Adipocyte (in vitro differentiated cells): ENCODE measurements at regions not wholly inside any gene's neighbourhood (a gene's known extent, or its start where the extent isn't known, plus 50 kb on each side); places are given as distances from the start of the nearest gene placed in this dataset.
"Not testable (repeated sequence)": the region's sequence is repeated elsewhere in the genome, so short reads cannot be mapped to it uniquely, and the experiment has no call there.

Experiments used
- DNase-seq: peaks from one replicate; pipeline ENCODE4 v3.0.0-alpha.2; 2015; ENCODE audit warnings: low read depth
- H3K27me3 ChIP-seq: replicated peaks from 2 replicates; pipeline ENCODE4 v1.7.0; 2013; ENCODE audit warnings: mild to moderate bottlenecking, low read length, moderate library complexity; ENCODE audit not compliant: control insufficient read depth, insufficient read depth
- H3K36me3 ChIP-seq: 2 replicates; pipeline ENCODE4 v1.7.0; 2013; ENCODE audit warnings: low read length, mild to moderate bottlenecking, moderate library complexity; ENCODE audit not compliant: control insufficient read depth, insufficient read depth, severe bottlenecking
- H3K4me1 ChIP-seq: 2 replicates; pipeline ENCODE4 v1.7.0; 2013; ENCODE audit warnings: mild to moderate bottlenecking, low read length, moderate library complexity; ENCODE audit not compliant: control insufficient read depth, insufficient read depth
- H3K4me3 ChIP-seq: 2 replicates; pipeline ENCODE4 v1.7.0; 2013; ENCODE audit warnings: mild to moderate bottlenecking, low read length, moderate library complexity
- H3K9ac ChIP-seq: 2 replicates; pipeline ENCODE4 v1.7.0; 2013; ENCODE audit warnings: mild to moderate bottlenecking, low read length, moderate library complexity
- H3K9me3 ChIP-seq: 2 replicates; pipeline ENCODE4 v1.7.0; 2013; ENCODE audit warnings: mild to moderate bottlenecking, low read length, moderate library complexity; ENCODE audit not compliant: control insufficient read depth

DNA sequence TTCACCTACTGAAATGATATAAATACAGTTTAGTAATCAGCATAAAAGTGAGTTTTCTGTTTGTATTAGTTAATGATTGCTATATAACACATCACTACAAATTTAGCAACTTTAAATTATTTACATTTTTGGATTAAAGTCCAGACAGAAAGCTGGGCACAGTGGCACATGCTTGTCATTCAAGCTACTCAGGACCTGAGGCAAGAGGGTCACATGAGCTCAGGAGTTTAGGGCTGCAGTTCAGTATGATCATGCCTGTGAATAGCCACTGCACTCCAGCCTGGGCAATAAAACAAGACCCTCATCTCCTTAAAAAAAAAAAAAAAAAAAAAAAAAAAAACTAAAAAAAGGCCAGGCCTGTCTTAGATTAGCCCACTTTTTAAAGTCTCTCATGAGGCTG is 273.6 kb upstream of the CTNND2 start:
- no peak overlapping the region for H3K9ac ChIP-seq
- DNase-seq: no peak
- no peak overlapping the region for H3K4me3 ChIP-seq
- H3K36me3 ChIP-seq: no peaks in the 10 kb centered on the region
- no peaks in the 10 kb centered on the region for H3K9me3 ChIP-seq
- no peaks in the 10 kb centered on the region for H3K4me1 ChIP-seq
- H3K27me3 ChIP-seq: no peaks in the 10 kb centered on the region

- Histone ChIP-seq H3K4me3 (no peak overlapping the region), H3K4me1 (no peaks in the 10 kb centered on the region), H3K9me3 (no peaks in the 10 kb centered on the region), H3K9ac (no peak overlapping the region), H3K36me3 (no peaks in the 10 kb centered on the region), H3K27me3 (no peaks in the 10 kb centered on the region)
- no peak for DNase-seq
Measured at GRCh38 chr5:12177225-12177624, 273.0 kb upstream of the CTNND2 start.

GRCh38 chr5:12175914-12176585 is 271.8 kb upstream of the CTNND2 start:
- Histone ChIP-seq H3K4me3 (no peak overlapping the region), H3K4me1 (no peaks in the 10 kb centered on the region), H3K9ac (no peak overlapping the region), H3K36me3 (no peaks in the 10 kb centered on the region), H3K27me3 (no peaks in the 10 kb centered on the region), H3K9me3 (no peaks in the 10 kb centered on the region)
- DNase-seq: no peak

- no peaks in the 10 kb centered on the region for H3K36me3 ChIP-seq
- no peaks in the 10 kb centered on the region for H3K27me3 ChIP-seq
- DNase-seq: no peak
- no peak overlapping the region for H3K9ac ChIP-seq
- H3K9me3 ChIP-seq: no peaks in the 10 kb centered on the region
- no peaks in the 10 kb centered on the region for H3K4me1 ChIP-seq
- H3K4me3 ChIP-seq: no peak overlapping the region
Measured at GRCh38 chr5:12174734-12175133, 270.5 kb upstream of the CTNND2 start.

GRCh38 chr5:12169536-12169935 is 265.3 kb upstream of the CTNND2 start:
- no peak overlapping the region for H3K9ac ChIP-seq

DNA sequence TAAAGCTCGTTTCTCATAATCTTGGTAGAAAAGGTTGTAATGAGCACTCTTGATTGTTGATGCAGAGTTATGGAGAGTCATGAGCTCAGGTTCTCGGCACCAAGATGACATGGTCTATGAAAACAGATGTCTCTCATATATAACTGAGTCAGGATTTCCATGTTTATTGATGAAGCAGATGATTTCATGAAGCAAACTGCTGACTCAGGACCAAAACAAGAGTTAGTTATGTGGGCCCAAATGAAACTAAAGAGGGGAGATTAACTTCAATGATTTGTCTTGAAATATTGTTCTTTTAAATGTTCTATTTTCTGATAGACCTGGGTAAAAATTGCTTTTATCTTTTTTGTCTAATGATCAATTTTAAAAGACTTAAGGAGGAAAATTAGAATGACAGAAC is 258.6 kb upstream of the CTNND2 start:
- Histone ChIP-seq H3K27me3 (no peaks in the 10 kb centered on the region), H3K9ac (no peak overlapping the region), H3K4me3 (no peak overlapping the region), H3K36me3 (no peaks in the 10 kb centered on the region), H3K4me1 (no peaks in the 10 kb centered on the region), H3K9me3 (no peaks in the 10 kb centered on the region)
- DNase-seq: no peak

More at GRCh38 chr5:12169536-12169935, 265.3 kb upstream of the CTNND2 start:
- no peaks in the 10 kb centered on the region for H3K4me1 ChIP-seq
- H3K27me3 ChIP-seq: no peaks in the 10 kb centered on the region
- no peaks in the 10 kb centered on the region for H3K36me3 ChIP-seq
- DNase-seq: no peak
- H3K9me3 ChIP-seq: no peaks in the 10 kb centered on the region
- no peak overlapping the region for H3K4me3 ChIP-seq

DNA sequence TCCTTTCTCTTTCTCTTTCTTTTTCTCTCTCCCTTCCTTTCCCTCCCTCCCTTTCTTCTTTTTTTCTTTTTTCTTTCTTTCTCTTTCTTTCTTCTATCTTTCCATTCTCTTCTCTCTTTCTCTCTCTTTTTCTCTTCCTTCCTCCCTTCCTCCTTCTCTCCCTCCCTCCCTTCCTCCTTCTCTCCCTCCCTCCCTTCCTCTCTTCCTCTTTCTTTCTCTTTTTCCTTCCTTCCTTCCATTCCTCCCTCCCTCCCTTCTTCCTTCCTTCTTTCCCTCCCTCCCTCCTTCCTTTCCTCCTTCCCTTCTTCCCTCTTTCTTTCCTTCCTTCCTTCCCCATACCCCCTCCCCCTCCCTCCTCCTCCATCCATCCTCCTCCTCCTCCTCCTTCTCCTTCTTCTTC is 243.3 kb upstream of the CTNND2 start:
- Histone ChIP-seq H3K4me1 (no peaks in the 10 kb centered on the region), H3K27me3 (no peaks in the 10 kb centered on the region), H3K9ac (no peak overlapping the region), H3K36me3 (no peaks in the 10 kb centered on the region), H3K9me3 (peaks cover 8% of the 10 kb centered on the region), H3K4me3 (no peak overlapping the region)
- no peak for DNase-seq

GRCh38 chr5:12141496-12141895 is 237.2 kb upstream of the CTNND2 start:
- H3K27me3 ChIP-seq: no peaks in the 10 kb centered on the region

DNA sequence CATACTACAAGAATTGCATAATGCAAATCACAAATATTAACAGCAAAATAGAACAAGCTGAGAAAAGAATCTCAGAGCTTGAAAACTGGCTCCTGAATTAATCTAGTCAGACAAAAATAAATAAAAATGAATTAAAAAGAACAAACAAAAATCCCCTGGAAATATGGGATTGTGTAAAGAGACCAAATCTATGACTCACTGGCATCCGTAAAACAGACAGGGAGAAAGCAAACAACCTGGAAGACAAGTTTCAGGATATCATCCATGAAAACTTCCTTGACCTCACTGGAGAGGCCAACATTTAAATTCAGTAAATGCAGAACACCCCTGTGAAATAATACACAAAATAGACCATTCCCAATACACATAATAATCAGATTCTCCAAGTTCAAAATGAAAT is 229.3 kb upstream of the CTNND2 start:
- Histone ChIP-seq H3K36me3 (no peaks in the 10 kb centered on the region), H3K27me3 (no peaks in the 10 kb centered on the region), H3K4me1 (no peaks in the 10 kb centered on the region), H3K9me3 (peaks cover 15% of the 10 kb centered on the region), H3K4me3 (no peak overlapping the region), H3K9ac (no peak overlapping the region)
- DNase-seq: no peak

More at GRCh38 chr5:12141496-12141895, 237.2 kb upstream of the CTNND2 start:
- Histone ChIP-seq H3K9ac (no peak overlapping the region), H3K9me3 (peaks cover 3% of the 10 kb centered on the region), H3K36me3 (no peaks in the 10 kb centered on the region), H3K4me3 (no peak overlapping the region), H3K4me1 (no peaks in the 10 kb centered on the region)
- no peak for DNase-seq

GRCh38 chr5:12131020-12131419 is 226.8 kb upstream of the CTNND2 start:
- not testable (repeated sequence) for DNase-seq, H3K27me3 ChIP-seq, H3K4me1 ChIP-seq, H3K9ac ChIP-seq, H3K4me3 ChIP-seq, H3K36me3 ChIP-seq
- peaks cover 17% of the 10 kb centered on the region for H3K9me3 ChIP-seq

- Histone ChIP-seq H3K9ac (no peak overlapping the region), H3K36me3 (no peaks in the 10 kb centered on the region), H3K4me3 (no peak overlapping the region), H3K27me3 (no peaks in the 10 kb centered on the region), H3K9me3 (peaks cover 2% of the 10 kb centered on the region), H3K4me1 (no peaks in the 10 kb centered on the region)
- no peak for DNase-seq
Measured at GRCh38 chr5:12125895-12126294, 221.6 kb upstream of the CTNND2 start.

GRCh38 chr5:12119657-12120056 is 215.4 kb upstream of the CTNND2 start:
- H3K4me3 ChIP-seq: no peak overlapping the region
- no peaks in the 10 kb centered on the region for H3K4me1 ChIP-seq
- H3K9me3 ChIP-seq: no peaks in the 10 kb centered on the region
- no peaks in the 10 kb centered on the region for H3K36me3 ChIP-seq
- no peak overlapping the region for H3K9ac ChIP-seq
- no peaks in the 10 kb centered on the region for H3K27me3 ChIP-seq
- no peak for DNase-seq
